HEK293 (cell line): ENCODE measurements at regions not wholly inside any gene's neighbourhood (a gene's known extent, or its start where the extent isn't known, plus 50 kb on each side); places are given as distances from the start of the nearest gene placed in this dataset.
A peak's percentile ranks its signal among the peaks of the same experiment; 100 is the strongest.

Experiments used
- CTCF ChIA-PET: fragments of 350-600 bp; formaldehyde crosslinking; extraction: SDS; loops from one replicate; lab custom pipeline; 2021; ENCODE audit warnings: antibody characterized with exemption; lab: Yijun Ruan, JAX
- POLR2A ChIA-PET: fragments of 300-600 bp; formaldehyde crosslinking; extraction: SDS; loops from one replicate; lab custom pipeline; 2020; ENCODE audit warnings: antibody characterized with exemption, inconsistent platforms; lab: Yijun Ruan, JAX
- H3K27ac ChIP-seq: fragments of 200-500 bp; sonication (Bioruptor generic); 2 replicates; pipeline ENCODE4 v1.5.1; 2014; ENCODE audit warnings: low read depth, low read length, control low read depth, inconsistent platforms; ENCODE audit errors: extremely low read depth
- H3K36me3 ChIP-seq, 2 experiments: fragments of 200-500 bp in 1 of 2; sonication (Bioruptor generic) in 1 of 2; 1 replicate in 1 of 2; 2 replicates in 1 of 2; pipeline ENCODE4 v1.5.1; 2014 to 2017; ENCODE audit warnings: inconsistent platforms in 2 of 2, low read length in 2 of 2; ENCODE audit not compliant: control insufficient read depth in 2 of 2, insufficient read depth in 1 of 2
- H3K4me1 ChIP-seq: fragments of 200-500 bp; sonication (Bioruptor generic); 2 replicates; pipeline ENCODE4 v1.5.1; 2014; ENCODE audit warnings: mild to moderate bottlenecking, low read length, inconsistent platforms; ENCODE audit not compliant: control insufficient read depth, insufficient read depth
- H3K4me3 ChIP-seq: 2 replicates; pipeline ENCODE4 v1.5.1; 2011; ENCODE audit warnings: low read depth, mild to moderate bottlenecking, control low read depth, low read length, moderate library complexity
- H3K9me3 ChIP-seq: fragments of 200-500 bp; sonication (Bioruptor generic); 2 replicates; pipeline ENCODE4 v1.5.1; 2014; ENCODE audit warnings: low read depth, low read length, inconsistent platforms; ENCODE audit not compliant: control insufficient read depth, insufficient read depth
- BCL11A ChIP-seq: fragments of 450-650 bp; formaldehyde crosslinking; IDR thresholded peaks from 2 replicates; pipeline ENCODE4 v1.5.1; 2016; ENCODE audit warnings: low read depth, missing biosample characterization, missing genetic modification characterization
- CTCF ChIP-seq: fragments of 450-650 bp; formaldehyde crosslinking; IDR thresholded peaks from 2 replicates; pipeline ENCODE4 v1.5.1; 2016; ENCODE audit warnings: missing biosample characterization, missing genetic modification characterization
- HOXA7 ChIP-seq: sonication (generic); formaldehyde crosslinking; IDR thresholded peaks from 2 replicates; pipeline ENCODE4 v1.8.1; 2022; ENCODE audit warnings: missing genetic modification reagents, borderline replicate concordance
- KLF17 ChIP-seq: fragments of 450-650 bp; formaldehyde crosslinking; IDR thresholded peaks from 2 replicates; pipeline ENCODE4 v1.5.1; 2016; ENCODE audit warnings: missing biosample characterization, missing genetic modification characterization
- TCF7L2 ChIP-seq: IDR thresholded peaks from 2 replicates; pipeline ENCODE4 v1.6.1; 2011; ENCODE audit warnings: low read depth, mild to moderate bottlenecking, inconsistent platforms, low read length, moderate library complexity, borderline replicate concordance
- ZBTB1 ChIP-seq: fragments of 450-650 bp; formaldehyde crosslinking; IDR thresholded peaks from 2 replicates; pipeline ENCODE4 v1.5.1; 2016; ENCODE audit warnings: missing biosample characterization, missing genetic modification characterization
- ZBTB44 ChIP-seq: fragments of 450-650 bp; IDR thresholded peaks from 2 replicates; pipeline ENCODE4 v1.5.1; 2018; ENCODE audit warnings: missing biosample characterization, mild to moderate bottlenecking, missing genetic modification characterization
- ZFP37 ChIP-seq: fragments of 450-650 bp; formaldehyde crosslinking; IDR thresholded peaks from 2 replicates; pipeline ENCODE4 v1.5.1; 2016; ENCODE audit warnings: missing biosample characterization, missing genetic modification characterization
- ZNF10 ChIP-seq: fragments of 450-650 bp; formaldehyde crosslinking; IDR thresholded peaks from 2 replicates; pipeline ENCODE4 v1.5.1; 2017; ENCODE audit warnings: missing biosample characterization, missing genetic modification characterization
- ZNF24 ChIP-seq: fragments of 450-650 bp; formaldehyde crosslinking; IDR thresholded peaks from 2 replicates; pipeline ENCODE4 v1.5.1; 2016; ENCODE audit warnings: missing biosample characterization, missing genetic modification characterization
- ZNF366 ChIP-seq: fragments of 450-650 bp; formaldehyde crosslinking; conservative IDR thresholded peaks from 2 replicates; pipeline ENCODE4 v1.5.1; 2016; ENCODE audit warnings: missing biosample characterization, missing genetic modification characterization
- ZNF423 ChIP-seq: fragments of 450-650 bp; formaldehyde crosslinking; IDR thresholded peaks from 2 replicates; pipeline ENCODE4 v1.5.1; 2016; ENCODE audit warnings: missing biosample characterization, missing genetic modification characterization
- ZNF488 ChIP-seq: fragments of 450-650 bp; formaldehyde crosslinking; IDR thresholded peaks from 2 replicates; pipeline ENCODE4 v1.5.1; 2016; ENCODE audit warnings: missing biosample characterization, missing genetic modification characterization
- ZNF549 ChIP-seq: fragments of 450-650 bp; IDR thresholded peaks from 2 replicates; pipeline ENCODE4 v1.5.1; 2018; ENCODE audit warnings: missing biosample characterization, missing genetic modification characterization, mild to moderate bottlenecking, inconsistent platforms, moderate library complexity
- ZNF571 ChIP-seq: fragments of 450-650 bp; formaldehyde crosslinking; IDR thresholded peaks from 2 replicates; pipeline ENCODE4 v1.5.0; 2017; ENCODE audit warnings: missing biosample characterization, missing genetic modification characterization
- ZNF585B ChIP-seq: fragments of 450-650 bp; formaldehyde crosslinking; IDR thresholded peaks from 2 replicates; pipeline ENCODE4 v1.5.1; 2016; ENCODE audit warnings: missing biosample characterization, missing genetic modification characterization
- ZNF645 ChIP-seq: fragments of 450-650 bp; formaldehyde crosslinking; IDR thresholded peaks from 2 replicates; pipeline ENCODE4; 2016; ENCODE audit warnings: missing biosample characterization, missing genetic modification characterization
- ZNF654 ChIP-seq: fragments of 450-650 bp; formaldehyde crosslinking; IDR thresholded peaks from 2 replicates; pipeline ENCODE4 v1.5.1; 2016; ENCODE audit warnings: low read depth, missing biosample characterization, missing genetic modification characterization
- TF ChIP-seq, protein P1 (sequence below): fragments of 450-650 bp; formaldehyde crosslinking; IDR thresholded peaks from 2 replicates; pipeline ENCODE4 v1.5.1; 2017; ENCODE audit warnings: missing biosample characterization, mild to moderate bottlenecking, missing genetic modification characterization, moderate library complexity

- ChIA-PET CTCF (interaction anchor here (0.6 kb wide), 1 partner anchor 404 kb away, joined by 3 read pairs; no protein-coding TSS in a partner anchor), POLR2A (no interaction called here)
- H3K4me3 ChIP-seq, result no peak overlapping the region
- no peaks in the 10 kb centered on the region for H3K36me3 ChIP-seq
- H3K27ac ChIP-seq, result no peak overlapping the region
- no peaks in the 10 kb centered on the region for H3K9me3 ChIP-seq
- no peak for TF ChIP-seq ZNF645 (tag by site-specific recombination)
- TF ChIP-seq ZNF366 (tag by site-specific recombination), result no peak
- TF ChIP-seq TCF7L2, result no peak
- TF ChIP-seq ZNF585B (tag by site-specific recombination), result no peak
- TF ChIP-seq, protein P1, sequence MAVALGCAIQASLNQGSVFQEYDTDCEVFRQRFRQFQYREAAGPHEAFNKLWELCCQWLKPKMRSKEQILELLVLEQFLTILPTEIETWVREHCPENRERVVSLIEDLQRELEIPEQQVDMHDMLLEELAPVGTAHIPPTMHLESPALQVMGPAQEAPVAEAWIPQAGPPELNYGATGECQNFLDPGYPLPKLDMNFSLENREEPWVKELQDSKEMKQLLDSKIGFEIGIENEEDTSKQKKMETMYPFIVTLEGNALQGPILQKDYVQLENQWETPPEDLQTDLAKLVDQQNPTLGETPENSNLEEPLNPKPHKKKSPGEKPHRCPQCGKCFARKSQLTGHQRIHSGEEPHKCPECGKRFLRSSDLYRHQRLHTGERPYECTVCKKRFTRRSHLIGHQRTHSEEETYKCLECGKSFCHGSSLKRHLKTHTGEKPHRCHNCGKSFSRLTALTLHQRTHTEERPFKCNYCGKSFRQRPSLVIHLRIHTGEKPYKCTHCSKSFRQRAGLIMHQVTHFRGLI, result no peak
- no peak for TF ChIP-seq KLF17 (tag by site-specific recombination)
- TF ChIP-seq ZNF549 (tag by site-specific recombination), result no peak
- no peak for TF ChIP-seq ZNF571
- TF ChIP-seq ZNF423 (tag by site-specific recombination), result no peak
- TF ChIP-seq ZNF24 (tag by site-specific recombination), result no peak
- no peak for TF ChIP-seq ZBTB44 (tag by site-specific recombination)
- no peak for TF ChIP-seq BCL11A (tag by site-specific recombination)
- TF ChIP-seq ZNF10 (tag by site-specific recombination), result no peak
- TF ChIP-seq ZBTB1 (tag by site-specific recombination), result no peak
- TF ChIP-seq HOXA7 (CRISPR knock-in tag), result no peak
- TF ChIP-seq ZFP37 (tag by site-specific recombination), result no peak
- H3K4me1 ChIP-seq, result no peaks in the 10 kb centered on the region
These were observed 359.4 kb upstream of the KCNH7 start for GRCh38 chr2:163198007-163198406.

DNA sequence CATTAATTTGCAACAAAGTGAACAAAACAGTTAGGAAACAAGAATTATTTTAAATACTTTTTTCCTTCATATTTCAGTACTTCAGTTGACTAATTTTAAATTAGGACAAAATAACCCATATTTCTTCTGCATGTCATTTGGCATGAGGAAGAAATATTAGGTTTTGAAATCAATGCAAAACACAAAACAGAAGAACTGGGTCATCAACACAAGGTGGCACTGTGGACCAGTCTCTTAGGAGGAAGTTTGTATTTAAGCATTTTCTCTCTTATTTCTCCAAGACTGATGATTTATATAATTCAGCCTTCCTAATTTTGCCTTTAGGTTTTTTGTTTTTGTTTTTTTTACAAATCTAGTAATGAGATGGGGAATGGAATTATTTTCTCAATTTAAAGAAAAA lies 352.8 kb upstream of the KCNH7 start:
- POLR2A ChIA-PET, result no interaction called here

More for the DNA sequence above, 352.8 kb upstream of the KCNH7 start:
- Histone ChIP-seq H3K27ac (no peak overlapping the region), H3K9me3 (no peaks in the 10 kb centered on the region), H3K36me3 (no peaks in the 10 kb centered on the region), H3K4me3 (no peak overlapping the region), H3K4me1 (no peaks in the 10 kb centered on the region)
- peak; percentile 64 for TF ChIP-seq ZNF654 (tag by site-specific recombination)
- TF ChIP-seq CTCF (tag by site-specific recombination), result 0 out of 2 replicates have a peak, but pooled peaks have one; percentile 22
- no peak for TF ChIP-seq ZNF488 (tag by site-specific recombination)
- CTCF ChIA-PET, result interaction anchor here (0.6 to 2.0 kb wide), 25 partner anchors 9 to 1515 kb away, joined by 3 to 17 read pairs (median 4); no protein-coding TSS in a partner anchor
